HG03565 (cell line): ENCODE measurements at regions not wholly inside any gene's neighbourhood (a gene's known extent, or its start where the extent isn't known, plus 50 kb on each side); places are given as distances from the start of the nearest gene placed in this dataset.
"Not testable (repeated sequence)": the region's sequence is repeated elsewhere in the genome, so short reads cannot be mapped to it uniquely, and the experiment has no call there.

Experiments
- ATAC-seq: cut with Tn5 transposase; IDR thresholded peaks from one replicate; pipeline ENCODE4 v1.9.1; 2021; ENCODE audit warnings: mild to moderate bottlenecking, moderate library complexity; ENCODE audit not compliant: unreplicated experiment

DNA sequence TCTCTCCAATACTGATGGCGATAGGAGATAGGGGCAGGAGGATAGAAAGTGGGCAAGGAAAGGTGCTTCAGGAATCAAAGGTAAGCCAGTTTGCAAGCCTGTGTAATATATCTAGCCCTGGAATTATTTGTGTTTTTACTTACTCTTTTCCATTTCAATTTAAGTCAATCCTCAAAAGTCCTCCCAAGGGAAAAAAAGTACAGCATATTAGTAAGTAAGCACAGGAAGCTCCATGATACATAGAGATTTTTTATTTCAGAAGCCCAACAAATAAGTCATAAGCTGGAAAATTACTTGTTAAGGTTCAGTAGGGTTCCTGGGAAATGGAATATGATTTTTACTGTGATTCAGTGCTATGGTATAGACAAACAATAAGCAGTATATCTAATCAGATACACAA is 337.7 kb upstream of the DUSP10 start:
- ATAC-seq = no peak

DNA sequence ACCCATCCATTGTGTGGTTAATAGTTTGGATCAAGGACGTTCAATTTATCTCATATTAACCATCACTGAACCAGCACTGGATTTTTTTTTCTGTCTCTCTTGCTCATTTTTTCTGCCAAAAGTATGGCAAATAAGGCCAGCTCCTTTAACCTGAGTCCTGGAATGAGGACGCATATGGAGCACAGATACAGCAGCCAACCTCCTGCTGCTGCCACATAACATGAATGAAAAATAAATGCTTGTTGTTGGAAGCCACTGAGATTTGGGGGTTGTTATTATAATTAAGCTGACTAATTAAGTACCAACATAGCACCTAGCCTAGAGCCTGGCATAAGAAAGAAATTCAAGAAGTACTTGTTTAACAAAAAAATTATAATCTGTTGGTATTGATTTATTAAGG is 335.3 kb upstream of the DUSP10 start:
- ATAC-seq = no peak

DNA sequence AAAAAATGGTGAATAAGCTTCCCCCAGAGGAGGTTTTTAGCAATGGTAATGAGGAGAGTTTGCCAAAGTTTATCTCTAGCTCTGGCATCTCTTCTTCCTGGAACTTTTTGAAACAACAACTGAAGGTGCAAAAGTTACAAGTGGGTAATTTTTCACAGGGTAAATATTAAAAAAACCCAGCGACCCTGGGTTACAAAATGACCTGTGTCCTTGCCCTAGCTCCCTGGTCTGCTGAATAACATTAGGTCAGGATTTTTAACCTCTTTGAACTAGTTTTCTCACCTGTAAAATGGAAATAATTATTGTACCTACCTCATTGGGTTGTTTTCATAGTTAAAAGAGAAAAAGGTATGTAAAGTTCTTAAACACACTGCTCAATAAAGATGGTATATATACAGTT is 332.4 kb upstream of the DUSP10 start:
- ATAC-seq = no peak

- ATAC-seq = no peak
These were observed 331.6 kb upstream of the DUSP10 start for GRCh38 chr1:222073307-222073995.

- ATAC-seq = no peak
These were observed 329.5 kb upstream of the DUSP10 start for GRCh38 chr1:222071387-222071786.

DNA sequence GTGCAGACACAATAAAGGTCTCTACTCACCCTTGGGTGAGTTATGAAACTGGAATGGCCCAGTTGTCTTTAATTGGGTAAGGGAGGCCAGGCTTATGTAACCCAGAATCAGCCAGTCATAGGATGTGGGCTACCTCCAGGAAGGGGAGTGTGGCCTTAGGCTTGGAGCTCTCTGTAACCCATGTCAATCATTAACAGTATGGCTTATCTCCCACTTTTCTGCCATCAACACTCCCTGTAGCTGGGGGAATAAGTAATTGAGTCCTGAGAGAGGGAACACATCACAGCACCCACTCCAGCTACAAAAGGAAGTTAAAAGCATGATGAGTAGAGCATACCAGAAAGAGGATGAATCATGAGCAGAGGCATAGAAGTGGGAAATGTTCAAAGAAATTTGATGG is 327.0 kb upstream of the DUSP10 start:
- no peak for ATAC-seq

DNA sequence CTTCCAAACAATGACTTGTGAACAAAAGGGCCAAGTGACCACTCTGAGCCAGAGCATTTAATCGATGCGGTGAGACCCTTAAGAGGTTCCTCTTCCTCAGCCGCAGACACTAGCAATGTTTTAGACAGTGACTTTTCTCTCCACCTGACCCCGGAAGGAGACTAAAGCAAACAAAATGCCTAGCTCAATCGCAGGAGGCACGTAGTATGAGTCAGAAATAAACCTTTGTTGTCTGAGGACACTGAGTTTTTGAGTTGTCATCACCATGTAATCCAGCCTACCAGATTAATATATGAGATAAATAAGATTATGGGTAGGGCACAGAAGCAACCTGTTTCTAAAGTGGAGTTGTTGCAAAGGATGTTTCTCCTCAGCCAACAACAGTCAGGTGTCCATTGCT is 326.2 kb upstream of the DUSP10 start:
- ATAC-seq = no peak

- ATAC-seq = no peak
These were observed 324.6 kb upstream of the DUSP10 start for GRCh38 chr1:222066539-222066938.

DNA sequence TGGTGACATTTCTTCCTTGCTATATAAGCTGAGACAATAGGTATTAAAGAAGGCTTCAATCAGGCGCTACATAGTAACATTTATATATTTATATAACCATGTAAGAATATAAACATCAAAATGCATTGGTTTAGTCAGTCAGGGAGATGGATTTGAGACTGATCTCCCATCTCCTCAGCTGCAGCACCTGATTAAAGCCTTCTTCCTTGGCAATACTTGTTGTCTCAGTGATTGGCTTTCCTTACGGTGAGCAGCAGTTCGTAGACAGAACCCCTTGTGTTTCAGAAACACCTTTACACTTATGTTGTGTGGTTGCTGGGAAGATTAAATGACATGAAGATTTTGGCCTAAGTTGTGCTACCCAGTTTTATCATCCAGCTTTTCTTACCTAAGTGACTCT is 323.3 kb upstream of the DUSP10 start:
- no peak for ATAC-seq

GRCh38 chr1:222064388-222065211 is 322.7 kb upstream of the DUSP10 start:
- ATAC-seq = no peak

DNA sequence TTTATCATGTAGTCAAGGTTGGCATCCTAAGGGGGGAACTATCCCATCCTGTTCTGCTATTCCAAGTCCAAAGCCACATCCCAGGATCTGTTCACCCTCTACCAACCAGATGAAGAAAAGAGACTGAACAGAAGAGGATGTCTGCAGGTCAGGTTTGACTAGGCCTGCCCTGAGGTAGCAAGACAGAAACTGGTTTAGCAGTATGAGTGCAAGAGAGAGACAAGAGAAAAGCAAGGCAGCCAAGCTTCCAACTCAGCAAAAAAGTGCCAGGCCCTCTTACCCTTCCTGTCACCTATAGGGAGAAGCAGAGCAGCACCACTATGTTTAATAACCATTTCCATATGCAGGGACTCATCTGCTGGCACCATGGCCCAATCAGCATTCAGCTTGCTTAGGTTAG is 320.8 kb upstream of the DUSP10 start:
- ATAC-seq = no peak

GRCh38 chr1:222061711-222062359 is 319.9 kb upstream of the DUSP10 start:
- no peak for ATAC-seq

- no peak for ATAC-seq
These were observed 318.5 kb upstream of the DUSP10 start for GRCh38 chr1:222060210-222060916.

DNA sequence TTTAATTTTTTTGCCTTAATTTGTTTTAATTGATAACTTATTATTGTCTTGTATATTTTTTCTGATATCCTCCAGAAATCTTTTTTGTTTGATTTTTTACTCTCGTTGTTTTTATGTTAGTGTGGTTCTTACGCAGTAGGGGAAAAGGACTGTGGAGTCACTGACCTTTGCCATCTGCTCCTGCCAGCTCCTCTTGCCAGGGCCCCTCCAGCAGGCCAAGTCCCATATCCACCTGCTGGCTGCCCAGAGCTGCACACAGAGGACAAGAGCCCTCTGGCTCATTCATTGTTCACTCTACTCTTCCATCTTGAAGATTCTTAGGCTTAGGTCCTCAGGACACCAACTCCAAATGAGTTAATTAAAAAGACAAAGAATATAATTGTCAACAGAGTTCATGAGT is 316.4 kb upstream of the DUSP10 start:
- ATAC-seq = no peak

DNA sequence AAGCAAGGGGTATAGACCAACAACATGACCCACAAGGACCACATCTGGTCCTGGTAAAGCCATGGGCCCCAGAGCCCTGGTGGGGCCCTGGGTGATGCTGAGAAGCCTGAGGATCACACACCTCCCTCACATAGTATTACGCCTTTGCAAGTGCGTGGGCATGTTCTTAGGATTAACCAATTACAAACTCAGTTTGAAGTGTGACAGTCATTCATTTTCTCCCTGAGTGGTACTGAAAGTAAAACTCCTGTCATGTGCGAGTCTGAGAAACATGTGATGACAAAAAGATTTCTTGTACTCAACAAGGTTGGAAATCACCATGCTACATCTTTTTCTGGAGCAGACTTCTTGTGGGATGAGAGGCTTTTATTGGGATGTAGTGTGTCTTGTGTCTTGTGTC is 315.3 kb upstream of the DUSP10 start:
- peak; percentile 67 for ATAC-seq

- no peak for ATAC-seq
These were observed 312.5 kb upstream of the DUSP10 start for GRCh38 chr1:222054416-222054815.

DNA sequence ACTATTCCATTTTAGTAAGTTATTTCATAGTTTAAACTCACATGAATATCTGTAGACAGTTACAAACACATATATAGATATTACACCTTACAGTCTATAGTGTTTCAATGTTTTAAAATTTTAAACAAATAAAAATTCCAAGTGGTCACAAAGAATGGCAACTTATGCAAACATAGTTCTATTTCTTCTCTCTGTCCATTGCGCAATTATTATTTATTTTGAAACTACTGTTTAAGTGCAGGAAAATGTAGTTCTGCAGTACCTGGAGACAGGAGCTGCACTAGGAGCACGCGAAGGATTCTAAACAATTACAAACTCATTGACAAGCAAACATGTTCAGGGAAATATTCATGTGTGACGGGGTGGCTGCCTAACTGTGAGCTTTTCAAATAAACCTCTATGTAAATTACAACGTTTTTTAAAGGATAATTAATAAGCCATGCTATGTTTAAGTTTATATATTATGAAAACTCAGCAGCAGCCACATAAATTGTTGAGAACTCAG is 312.0 kb upstream of the DUSP10 start:
- no peak for ATAC-seq

- not testable (repeated sequence) for ATAC-seq
These were observed 309.4 kb upstream of the DUSP10 start for GRCh38 chr1:222051311-222051710.

DNA sequence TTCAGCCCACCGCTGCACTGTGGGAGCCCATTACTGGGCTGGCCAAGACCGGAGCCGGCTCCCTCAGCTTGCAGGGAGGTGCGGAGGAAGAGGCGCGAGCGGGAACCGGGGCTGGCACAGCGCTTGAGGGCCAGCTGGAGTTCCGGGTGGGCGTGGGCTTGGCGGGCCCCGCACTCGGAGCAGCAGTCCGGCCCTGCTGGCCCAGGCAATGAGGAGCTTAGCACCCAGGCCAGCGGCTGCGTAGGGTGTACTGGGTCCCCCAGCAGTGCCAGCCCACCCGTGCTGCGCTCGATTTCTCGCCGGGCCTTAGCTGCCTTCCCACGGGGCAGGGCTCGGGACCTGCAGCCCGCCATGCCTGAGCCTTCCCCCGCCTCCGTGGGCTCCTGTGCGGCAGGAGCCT is 307.8 kb upstream of the DUSP10 start:
- not testable (repeated sequence) for ATAC-seq

- ATAC-seq = no peak
These were observed 307.3 kb upstream of the DUSP10 start for GRCh38 chr1:222049176-222049575.

GRCh38 chr1:222048094-222048595 is 306.3 kb upstream of the DUSP10 start:
- ATAC-seq = peak; percentile 84
